Endometrium (tissue), 2 donors: ENCODE measurements at regions not wholly inside any gene's neighbourhood (a gene's known extent, or its start where the extent isn't known, plus 50 kb on each side); places are given as distances from the start of the nearest gene placed in this dataset.

ENCODE experiments used
- FAIRE-seq: peaks from 2 replicates; lab custom pipeline; 2012; peaks lifted over from hg19 to GRCh38; lab: Jason Lieb, UNC
- donor health status: control.
- donor health status: control.

- no peak for FAIRE-seq
These were observed 54.8 kb upstream of the MIR17HG start for GRCh38 chr13:91292630-91293221.

- FAIRE-seq: no peak
These were observed 51.6 kb upstream of the MIR17HG start for GRCh38 chr13:91295712-91296410.

- no peak for FAIRE-seq
These were observed 50.0 kb upstream of the MIR17HG start for GRCh38 chr13:91297503-91297902.
